Prostate gland (tissue), 2 donors: ENCODE measurements at regions not wholly inside any gene's neighbourhood (a gene's known extent, or its start where the extent isn't known, plus 50 kb on each side); places are given as distances from the start of the nearest gene placed in this dataset.
"Not testable (repeated sequence)": the region's sequence is repeated elsewhere in the genome, so short reads cannot be mapped to it uniquely, and the experiment has no call there.

Experiments used
- CTCF ChIP-seq, 4 experiments: fragments of 200-600 bp in 2 of 4; fragments of 450-650 bp in 2 of 4; sonication (generic) in 2 of 4; IDR thresholded peaks; 1 replicate in 3 of 4; 2 replicates in 1 of 4; pipeline ENCODE4 v1.5.1; 2016 to 2019; ENCODE audit warnings: antibody characterized with exemption in 4 of 4, mild to moderate bottlenecking in 2 of 4, moderate library complexity in 2 of 4
- POLR2A ChIP-seq: fragments of 450-650 bp; IDR thresholded peaks from one replicate; pipeline ENCODE4 v1.6.1; 2016; ENCODE audit warnings: antibody characterized with exemption, mild to moderate bottlenecking

- not testable (repeated sequence) for TF ChIP-seq CTCF (IDR thresholded peaks at IDR 0.05); POLR2A
Measured at GRCh38 chr3:20618621-20619020, 432.6 kb upstream of the SGO1 start.
